GM19043 (cell line): ENCODE measurements at regions not wholly inside any gene's neighbourhood (a gene's known extent, or its start where the extent isn't known, plus 50 kb on each side); places are given as distances from the start of the nearest gene placed in this dataset.

Source experiments
- ATAC-seq: cut with Tn5 transposase; IDR thresholded peaks from one replicate; pipeline ENCODE4 v1.9.1; 2021; ENCODE audit warnings: low read depth; ENCODE audit not compliant: unreplicated experiment

DNA sequence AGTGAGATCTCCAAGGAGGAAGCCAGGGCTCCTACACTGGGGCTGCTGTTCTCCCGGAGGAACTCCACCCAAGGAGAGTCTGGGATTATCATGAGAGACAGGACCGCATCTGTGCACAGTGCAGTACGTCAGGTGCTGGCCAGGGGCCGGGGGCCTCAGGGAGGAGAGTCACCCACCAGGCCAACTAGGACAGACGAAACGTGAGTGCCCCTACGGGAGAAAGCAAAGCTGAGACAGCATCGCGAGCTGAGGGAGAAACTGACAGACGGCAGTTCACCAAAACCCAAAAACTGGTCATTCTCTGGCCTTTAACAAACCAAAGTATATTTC is 273.4 kb downstream of the BRD1 start:
- no peak for ATAC-seq

DNA sequence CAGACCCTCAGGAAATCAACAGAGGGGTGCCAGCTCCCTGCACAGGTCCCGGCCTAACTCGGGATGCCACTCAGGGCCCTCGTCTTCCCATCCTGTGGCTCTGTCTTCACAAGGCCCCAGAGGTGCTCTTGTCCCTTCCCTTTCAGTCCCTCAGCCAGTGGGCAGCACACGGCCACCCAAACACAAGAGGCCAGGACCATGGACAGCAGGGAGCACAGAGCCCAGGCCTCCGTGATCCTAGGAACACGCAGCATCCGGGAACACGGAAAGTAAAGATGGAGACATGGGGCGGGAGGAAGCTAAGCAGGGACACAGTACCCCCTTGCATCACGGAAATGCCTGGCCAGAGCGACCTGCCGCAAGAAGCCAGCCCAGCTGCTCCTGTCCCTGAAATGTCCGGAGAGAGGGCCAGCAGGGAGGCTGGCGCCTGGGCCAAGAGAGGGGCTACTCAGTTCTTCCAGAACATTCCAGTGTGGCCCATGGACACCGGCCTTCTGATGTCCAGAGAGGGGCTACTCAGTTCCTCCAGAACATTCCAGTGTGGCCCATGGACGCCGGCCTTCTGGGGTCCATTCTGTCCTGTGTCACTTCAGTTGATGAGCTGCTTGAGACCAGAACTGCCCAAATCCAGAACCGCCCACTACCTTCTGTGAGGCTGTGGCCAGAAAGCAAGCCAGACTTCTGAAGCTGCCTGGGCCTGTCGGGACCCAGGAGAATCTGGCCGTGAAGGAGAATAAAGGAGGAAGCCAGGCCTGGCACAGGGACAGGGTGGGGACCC is 274.0 kb downstream of the BRD1 start:
- no peak for ATAC-seq

DNA sequence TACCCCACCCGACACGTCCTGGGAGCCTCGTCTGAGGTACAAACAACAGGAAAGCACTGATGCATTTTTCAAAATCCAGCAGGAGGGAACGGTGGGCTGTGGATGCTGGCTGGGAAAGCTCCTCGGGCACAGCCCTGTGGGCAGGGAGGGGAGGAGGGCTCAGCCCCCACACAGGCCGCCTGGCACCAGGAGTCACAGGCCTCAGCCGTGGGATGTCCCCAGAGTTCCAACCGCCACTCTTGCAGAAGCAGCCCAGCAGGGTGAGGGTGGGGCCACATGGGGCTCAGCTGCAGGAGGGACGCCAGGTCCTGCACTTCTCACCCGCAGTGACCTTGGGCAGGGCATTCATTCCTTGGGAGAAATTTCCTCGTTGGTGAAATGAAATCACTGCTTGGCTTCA is 274.6 kb downstream of the BRD1 start:
- no peak for ATAC-seq

DNA sequence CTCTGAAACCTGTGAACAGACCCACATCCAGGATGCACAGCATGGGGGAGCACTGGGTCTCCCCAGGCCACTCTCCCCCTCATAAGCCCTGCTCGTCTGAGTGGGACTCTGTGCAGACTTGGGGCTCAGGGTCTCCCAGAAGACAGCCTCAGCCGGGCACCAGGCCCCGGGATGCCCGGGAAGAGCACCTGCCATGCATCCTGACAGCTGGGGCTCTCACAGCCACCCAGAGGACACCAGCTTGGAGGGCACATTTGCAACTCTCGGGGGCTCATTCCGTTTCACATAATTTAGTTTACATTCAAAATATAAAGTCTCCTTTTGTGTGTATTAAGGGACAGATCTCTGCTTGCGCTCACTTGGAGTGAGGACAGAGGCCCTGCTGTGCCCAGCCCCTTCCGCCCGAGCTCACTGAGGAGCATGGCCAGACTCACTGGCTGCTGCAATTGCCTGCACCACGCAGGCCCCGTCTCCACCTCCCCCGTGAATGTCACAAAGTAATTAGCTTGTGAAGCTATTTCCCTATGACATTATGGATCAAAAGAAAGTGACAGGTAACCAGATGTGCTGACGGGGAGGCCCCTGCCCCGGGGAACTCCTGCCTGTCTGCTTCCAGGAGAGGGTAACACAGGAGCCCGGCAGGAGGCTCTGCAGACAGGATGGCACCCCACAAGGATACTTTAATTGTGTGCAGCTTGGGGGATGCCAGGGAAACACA is 275.6 kb downstream of the BRD1 start:
- ATAC-seq, result no peak

DNA sequence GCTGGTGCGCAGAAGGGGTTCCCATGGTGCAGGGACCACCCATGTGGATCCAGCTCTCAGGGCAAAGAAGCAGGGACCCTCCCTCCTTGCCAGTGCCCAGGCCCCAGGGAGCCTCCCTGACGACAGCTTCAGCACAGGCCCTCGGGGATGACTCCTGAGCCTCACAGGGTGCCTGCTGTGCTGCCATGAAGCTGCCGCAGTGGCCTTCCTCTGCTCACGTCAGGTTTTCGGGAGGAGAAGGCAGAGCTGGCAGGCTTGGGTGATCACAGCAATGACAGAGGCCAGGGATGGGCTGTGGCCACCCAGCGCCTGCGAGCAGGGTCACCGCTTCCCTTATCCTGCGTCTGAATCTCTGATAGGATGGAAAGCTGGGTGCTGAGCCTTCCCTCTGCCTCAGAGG is 276.2 kb downstream of the BRD1 start:
- no peak for ATAC-seq

DNA sequence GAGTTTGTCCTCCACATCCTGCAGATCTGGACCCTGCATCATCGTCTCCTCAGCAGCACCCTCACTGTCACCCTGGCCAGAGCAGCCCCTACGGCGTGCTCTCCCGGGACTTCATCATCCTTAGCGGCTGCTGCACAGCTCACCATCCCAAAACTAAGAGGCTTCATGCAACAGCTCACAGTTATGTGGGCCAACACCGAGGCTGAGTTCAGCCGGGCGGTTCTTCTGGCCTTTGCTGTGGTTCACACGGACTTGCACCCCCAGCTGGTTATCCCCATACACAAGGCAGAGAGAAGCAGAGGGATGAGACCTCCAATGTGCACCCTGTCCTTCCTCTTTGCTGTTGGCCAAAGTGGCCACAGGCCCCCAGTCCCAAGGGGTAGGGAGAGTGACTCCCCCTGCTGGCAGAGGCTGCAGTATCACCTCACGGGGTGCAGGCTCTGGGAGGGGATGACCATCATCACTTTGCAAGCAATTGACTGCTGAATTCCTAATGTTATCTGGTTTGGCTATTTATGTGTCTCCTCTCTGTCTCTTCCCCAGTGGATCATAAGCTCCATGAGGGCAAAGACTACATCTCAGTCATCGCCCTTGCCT is 276.8 kb downstream of the BRD1 start:
- ATAC-seq, result no peak

DNA sequence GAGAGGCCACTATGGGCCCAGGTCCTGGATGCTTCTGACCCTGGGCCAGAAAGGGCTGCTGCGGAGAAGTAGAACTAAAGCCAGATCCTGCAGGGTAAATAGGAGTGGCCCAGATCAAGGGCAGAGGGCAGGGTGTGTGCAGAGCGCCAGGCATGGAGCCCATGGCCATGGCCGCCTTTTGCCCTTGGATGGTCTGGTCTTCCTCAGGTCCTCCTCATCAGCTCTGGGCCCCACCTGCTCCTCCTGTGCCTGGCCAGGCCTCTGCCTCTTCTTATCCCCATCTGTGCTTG is 277.6 kb downstream of the BRD1 start:
- no peak for ATAC-seq

DNA sequence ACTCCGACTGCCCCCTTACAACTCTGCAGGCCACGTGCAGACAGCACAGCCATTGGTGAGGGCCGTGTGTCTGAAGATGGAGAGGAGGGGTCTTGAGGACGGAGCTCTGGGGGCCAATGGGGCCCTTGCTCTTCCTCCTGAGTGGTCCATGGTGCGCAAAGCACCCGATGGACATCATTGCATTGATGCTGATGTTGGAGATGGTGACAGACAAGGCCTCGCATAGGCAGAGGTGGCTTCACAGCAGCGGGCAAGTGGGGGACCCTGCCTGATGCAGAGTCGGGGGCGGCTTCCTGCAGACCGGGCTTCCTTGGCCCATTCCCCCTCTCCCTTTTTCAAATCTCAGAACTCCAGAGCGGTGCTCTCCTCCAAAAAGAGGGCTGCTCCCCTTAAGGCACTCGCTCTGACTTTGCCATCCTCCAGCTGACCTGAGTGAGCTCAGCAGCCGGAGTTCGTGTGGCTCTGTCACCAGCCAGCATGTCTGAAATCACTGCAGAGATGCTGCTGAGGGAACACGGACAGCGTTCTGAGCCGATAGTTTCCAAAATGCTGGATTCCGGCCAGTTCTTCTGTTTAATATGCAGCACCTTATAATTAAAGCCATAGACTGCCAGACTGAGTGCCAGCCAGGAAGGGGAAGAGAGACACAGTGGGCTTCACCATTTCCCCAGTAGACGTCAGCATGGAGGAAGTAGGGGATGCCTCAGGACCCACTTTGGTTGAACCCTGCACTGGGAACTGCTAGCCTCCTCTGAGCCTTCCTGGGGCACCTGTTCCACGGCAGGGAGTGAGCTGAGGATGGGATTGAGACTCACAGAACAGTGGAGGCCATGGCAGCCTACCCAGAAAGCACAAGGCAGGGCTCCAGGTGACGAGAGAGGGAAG is 278.2 kb downstream of the BRD1 start:
- ATAC-seq, result no peak

DNA sequence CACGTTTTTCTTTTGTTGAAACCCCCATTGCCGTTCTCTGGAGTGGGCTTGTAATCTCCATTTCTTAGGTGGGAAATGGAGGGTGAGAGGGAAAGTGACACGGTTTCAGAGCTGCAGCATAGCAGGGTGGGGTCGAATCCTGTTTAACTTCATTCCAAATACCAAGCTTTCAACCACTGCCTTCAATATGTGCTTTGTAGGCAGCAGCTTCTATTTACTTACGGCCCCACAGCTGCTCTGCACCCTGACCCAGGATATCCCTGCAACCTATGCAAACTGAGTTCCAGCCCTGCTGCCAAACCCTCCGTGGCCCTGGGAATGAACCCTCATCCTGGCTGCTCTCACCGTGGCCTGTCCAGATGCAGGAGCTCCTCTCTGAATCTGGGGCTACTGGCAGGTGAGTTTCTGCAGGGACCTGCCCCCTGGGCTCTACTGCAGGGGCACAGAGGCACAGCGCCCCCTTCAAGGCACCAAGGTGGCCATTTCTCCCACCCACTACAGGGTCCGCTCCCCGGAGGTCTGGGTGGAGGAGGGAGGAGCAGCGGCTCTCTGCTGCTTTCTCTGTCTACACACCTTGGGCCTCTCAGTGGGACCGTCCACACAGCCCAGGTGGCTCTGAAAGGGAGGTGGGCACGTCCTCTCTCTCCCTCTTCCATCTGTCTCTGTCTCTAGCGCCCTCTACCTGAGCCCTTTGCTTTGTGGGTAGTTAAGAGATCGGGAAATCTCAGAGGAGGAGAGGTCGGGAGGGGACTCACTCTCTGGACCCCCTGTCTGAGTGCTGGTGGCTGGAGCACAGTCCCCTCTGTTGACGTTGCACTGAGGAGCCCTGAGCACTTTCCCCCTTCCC is 279.1 kb downstream of the BRD1 start:
- no peak for ATAC-seq

DNA sequence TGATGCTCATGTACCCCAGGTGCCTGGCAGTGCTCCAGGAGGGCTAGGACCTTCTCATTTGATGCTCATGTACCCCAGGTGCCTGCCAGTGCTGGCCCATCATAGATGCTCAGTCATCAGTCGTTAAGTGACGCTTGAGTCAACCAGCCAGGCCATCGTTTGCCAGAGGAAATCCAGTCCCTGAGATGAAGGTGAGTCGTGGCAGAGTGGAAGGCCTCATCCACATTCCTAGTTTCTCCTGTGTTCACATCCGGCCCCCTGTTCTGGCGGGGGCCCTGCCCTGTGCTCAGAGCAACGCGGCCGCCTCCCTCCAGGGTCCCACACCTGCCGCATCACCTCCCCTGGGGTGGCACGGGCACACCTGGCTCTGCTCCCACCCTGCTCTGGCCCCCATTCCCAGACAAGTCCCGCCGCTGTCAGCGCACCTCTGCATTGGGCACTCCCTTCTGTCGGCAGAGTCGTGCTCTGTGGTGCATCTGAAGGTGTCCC is 279.9 kb downstream of the BRD1 start:
- ATAC-seq, result no peak

DNA sequence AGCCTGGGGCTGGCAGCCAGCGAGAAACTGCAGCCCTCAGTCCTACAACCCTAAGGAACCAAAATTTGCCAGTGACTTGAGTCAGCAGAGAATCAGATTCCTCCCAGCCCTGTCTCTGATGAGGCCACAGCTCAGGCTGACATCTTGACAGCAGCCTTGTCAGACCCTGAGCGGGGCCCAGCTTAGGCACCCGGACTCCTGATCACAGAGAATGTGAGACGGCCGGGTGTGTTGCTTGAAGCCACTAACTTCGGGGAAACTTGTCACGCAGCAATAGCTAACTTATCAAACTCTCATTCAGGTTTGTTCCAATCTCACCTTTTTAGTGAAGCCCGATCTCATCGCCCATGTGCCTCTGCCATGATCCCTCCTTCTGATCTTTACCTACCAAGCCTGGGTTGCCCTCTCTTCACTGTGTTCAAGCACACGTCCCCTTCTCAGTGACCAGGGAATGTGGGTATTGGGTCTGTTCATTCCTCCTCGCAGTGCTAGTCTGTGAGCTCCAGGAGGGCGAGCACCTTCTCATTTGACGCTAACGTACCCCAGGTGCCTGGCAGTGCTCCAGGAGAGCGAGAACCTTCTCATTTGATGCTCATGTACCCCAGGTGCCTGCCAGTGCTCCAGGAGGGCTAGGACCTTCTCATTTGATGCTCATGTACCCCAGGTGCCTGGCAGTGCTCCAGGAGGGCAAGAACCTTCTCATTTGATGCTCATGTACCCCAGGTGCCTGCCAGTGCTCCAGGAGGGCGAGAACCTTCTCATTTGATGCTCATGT is 280.7 kb downstream of the BRD1 start:
- no peak for ATAC-seq

DNA sequence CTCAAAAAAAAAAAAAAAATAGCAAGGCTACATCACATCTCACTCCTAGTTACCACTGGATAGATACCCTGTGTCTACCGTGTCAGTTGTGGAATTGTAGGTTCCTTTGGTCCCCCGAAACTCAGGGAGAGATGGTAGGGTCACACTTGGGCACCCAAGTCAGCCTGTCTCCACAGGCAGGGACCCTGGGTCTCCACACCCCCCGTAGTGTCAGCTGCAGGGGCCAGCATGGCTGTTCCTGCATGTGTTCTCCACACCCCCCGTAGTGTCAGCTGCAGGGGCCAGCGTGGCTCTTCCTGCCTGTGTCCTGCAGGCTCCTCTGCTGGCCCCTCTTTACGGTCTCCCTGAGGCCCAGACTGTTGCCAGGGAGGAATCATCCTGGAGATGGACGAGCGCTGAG is 282.1 kb downstream of the BRD1 start:
- ATAC-seq, result no peak

DNA sequence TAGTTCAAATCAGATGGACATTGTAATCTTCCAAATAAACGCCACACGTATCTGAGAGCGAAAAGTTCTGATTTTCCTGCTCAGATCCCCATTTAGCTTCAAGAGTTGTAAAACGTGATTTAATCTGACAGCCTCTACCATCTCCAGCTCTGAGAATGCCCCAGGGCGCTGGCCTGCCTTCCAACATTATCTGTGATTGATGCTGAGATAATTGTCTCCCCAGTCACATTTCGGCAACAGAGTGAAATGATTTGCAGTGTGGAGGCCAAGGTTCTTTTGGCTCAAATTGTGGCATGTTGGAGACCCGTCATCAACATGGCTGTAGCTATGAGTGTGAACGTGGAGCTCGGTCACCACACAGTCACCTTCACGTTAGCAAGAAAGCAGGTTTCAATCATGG is 283.4 kb downstream of the BRD1 start:
- no peak for ATAC-seq

DNA sequence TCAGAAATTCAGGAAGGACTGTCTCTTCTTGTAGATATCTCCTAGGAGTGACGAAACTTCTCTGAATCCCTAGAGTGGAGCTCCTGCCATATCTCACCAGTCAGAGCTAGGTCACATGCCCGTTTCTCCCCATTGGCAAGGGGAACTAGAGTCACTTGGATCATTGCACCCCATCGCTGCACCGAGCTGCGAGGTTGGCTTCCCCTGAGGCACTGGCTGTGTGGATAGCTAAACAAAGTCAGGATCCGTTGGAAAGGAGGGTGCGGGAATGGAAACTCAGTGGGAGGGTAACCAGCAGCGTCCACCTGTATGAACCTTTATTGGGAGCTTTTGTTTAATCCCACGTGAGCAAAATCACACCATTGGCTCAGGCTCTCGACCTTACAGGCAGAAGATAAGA is 283.8 kb downstream of the BRD1 start:
- no peak for ATAC-seq

DNA sequence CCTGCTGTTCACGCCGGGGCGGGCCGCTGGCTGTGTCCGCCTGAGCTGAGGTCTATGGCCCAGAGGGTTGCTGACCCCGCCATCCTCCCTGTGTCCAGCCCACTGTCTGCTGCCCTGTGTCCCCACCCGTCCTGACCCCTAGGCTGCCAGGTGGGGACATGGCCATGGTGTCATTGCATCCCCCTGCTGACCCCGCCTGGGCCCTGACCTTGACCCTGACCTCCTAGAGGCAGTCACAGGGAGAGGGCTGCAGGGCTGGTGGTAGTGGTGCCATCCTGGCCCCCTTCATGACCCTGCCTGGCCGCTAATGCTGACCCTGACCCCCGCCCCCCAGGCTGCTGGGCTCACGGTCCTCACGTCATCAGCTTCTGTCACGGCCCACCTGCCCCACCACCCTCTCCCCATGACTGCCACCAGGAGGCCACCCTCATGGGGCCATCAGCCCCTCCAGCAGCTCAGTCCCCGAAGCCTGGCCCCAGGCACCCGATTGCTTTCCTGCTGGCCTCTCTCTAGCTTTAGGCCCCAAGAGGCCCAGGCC is 285.9 kb downstream of the BRD1 start:
- ATAC-seq, result no peak

DNA sequence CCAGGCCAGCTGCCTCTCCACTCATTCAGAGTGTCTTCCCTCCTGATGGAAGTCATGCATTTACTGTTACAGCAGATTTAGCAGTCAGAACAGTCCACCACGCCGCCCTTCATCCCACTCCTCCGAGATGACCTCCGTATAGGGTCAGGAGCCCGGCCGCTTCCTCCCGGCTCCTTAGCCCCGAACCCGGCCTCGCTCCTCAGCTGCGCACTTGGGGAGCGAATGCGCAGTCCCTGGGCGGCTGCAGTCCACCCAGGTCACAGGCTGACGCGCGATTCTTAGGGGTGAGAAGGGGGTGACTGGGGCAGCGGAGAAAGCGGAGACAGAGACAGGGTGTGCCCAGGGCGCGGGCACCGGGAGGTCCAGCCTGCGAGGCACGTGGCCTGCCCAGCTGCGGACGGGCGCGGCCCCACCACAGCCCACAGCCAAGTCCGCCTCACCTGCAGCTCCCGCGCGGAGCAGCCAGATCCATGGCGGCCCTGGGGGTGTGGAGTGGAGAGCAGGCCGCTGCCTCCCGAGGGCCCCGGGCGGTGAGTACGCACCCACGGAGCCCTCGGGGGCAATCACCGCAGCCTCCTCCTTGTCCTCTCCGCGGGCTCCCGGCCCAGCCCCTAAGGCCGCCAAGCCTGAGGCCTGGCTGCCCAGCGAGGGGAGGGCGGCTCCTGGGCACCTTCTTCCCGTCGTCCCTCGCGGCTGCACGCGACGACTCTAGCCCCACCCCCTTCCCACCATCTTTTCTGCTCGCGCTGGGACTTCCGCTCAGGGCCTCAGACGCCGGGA is 286.6 kb downstream of the BRD1 start:
- no peak for ATAC-seq

DNA sequence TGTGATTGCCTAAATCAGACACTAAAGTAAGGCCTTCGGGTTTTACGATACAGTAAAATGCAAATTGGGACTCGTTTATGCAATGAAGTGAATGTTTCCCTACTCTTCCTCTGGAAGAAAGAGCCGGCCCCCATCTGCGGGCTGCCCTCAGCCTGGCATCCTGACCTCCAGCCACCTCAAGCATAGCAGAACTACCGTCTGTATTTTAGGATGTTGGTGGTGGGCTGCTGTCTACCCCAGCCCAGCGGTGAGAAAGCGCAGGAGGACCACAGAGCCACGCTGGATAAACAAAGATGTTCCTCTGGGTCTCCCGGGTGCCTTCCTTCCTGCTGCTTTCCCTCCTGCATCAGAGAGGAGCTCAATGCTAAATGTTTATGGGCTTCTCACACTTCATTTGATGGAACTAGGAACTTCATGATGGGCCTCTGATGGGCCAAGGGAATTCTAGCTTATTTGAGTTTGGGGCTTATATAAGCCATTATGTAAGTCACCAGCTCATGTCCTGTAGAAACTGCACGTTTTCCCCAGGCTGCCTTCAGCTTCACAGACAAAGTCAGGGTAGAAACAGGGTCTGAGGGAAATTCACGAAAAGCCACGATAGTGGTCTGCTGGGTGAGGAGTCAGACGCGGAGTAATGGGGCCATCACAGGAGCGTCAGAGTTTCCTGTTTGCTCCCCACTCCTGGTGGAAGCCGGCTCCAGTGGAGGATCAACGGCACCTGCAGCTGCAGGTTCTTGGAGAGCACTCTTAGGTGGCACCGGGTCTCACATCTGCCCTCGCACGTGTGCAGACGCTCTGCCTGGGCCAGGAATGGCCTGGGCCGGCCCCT is 287.4 kb downstream of the BRD1 start:
- no peak for ATAC-seq

DNA sequence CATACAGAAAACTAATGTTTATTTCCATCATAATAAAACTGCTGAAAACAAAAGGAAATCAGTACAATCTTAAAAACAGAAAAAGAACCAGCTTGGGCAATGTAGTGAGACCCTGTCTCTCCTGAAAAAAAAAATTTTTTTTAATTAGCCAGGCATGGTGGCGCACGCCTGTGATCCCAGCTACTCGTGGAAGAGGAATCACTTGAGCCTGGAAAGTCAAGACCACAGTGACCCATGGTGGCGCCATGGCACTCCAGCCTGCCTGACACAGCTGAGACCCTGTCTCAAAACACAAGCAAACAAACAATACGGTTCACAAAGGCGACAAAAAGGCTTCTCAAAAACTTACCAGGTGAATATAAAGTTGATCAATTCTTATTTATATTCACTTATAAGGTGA is 289.7 kb downstream of the BRD1 start:
- ATAC-seq, result no peak
